Activated naive CD8-positive, alpha-beta T cell treated with anti-CD3 and anti-CD28 coated beads for 36 hours (primary cell): ENCODE measurements at regions not wholly inside any gene's neighbourhood (a gene's known extent, or its start where the extent isn't known, plus 50 kb on each side); places are given as distances from the start of the nearest gene placed in this dataset.

ENCODE experiments used
- DNase-seq: peaks from one replicate; pipeline ENCODE4 v3.0.0; 2021
- H3K27ac Mint-ChIP-seq: one replicate; pipeline ENCODE4 v1.8.0; 2022; ENCODE audit warnings: mild to moderate bottlenecking, moderate library complexity, mixed read lengths
- H3K27me3 Mint-ChIP-seq: one replicate; pipeline ENCODE4 v1.8.0; 2022; ENCODE audit warnings: mild to moderate bottlenecking, mixed read lengths
- H3K36me3 Mint-ChIP-seq: one replicate; pipeline ENCODE4 v1.8.0; 2021; ENCODE audit warnings: mild to moderate bottlenecking, mixed read lengths
- H3K4me1 Mint-ChIP-seq: one replicate; pipeline ENCODE4 v1.8.0; 2021; ENCODE audit warnings: mixed read lengths
- H3K4me3 Mint-ChIP-seq: one replicate; pipeline ENCODE4 v1.8.0; 2022; ENCODE audit warnings: mild to moderate bottlenecking, moderate library complexity, mixed read lengths
- H3K9me3 Mint-ChIP-seq: one replicate; pipeline ENCODE4 v1.8.0; 2022; ENCODE audit warnings: mixed read lengths

GRCh38 chr3:162073422-162073975, 576.9 kb downstream of the OTOL1 start:
- no peak for DNase-seq
- Mint-ChIP-seq H3K27ac (no peak overlapping the region), H3K4me3 (no peak overlapping the region), H3K9me3 (peaks cover 1% of the 10 kb centered on the region), H3K27me3 (no peaks in the 10 kb centered on the region), H3K36me3 (no peaks in the 10 kb centered on the region), H3K4me1 (no peaks in the 10 kb centered on the region)

GRCh38 chr3:162077108-162077507, 580.5 kb downstream of the OTOL1 start:
- H3K4me3 Mint-ChIP-seq: no peak overlapping the region
- no peaks in the 10 kb centered on the region for H3K36me3 Mint-ChIP-seq
- no peaks in the 10 kb centered on the region for H3K27me3 Mint-ChIP-seq
- no peak overlapping the region for H3K27ac Mint-ChIP-seq
- H3K4me1 Mint-ChIP-seq: no peaks in the 10 kb centered on the region
- H3K9me3 Mint-ChIP-seq: no peaks in the 10 kb centered on the region
- DNase-seq: no peak

GRCh38 chr3:162082516-162082915, 585.9 kb downstream of the OTOL1 start:
- no peak for DNase-seq
- Mint-ChIP-seq H3K9me3 (no peaks in the 10 kb centered on the region), H3K36me3 (no peaks in the 10 kb centered on the region), H3K4me3 (no peak overlapping the region), H3K27me3 (no peaks in the 10 kb centered on the region), H3K4me1 (no peaks in the 10 kb centered on the region), H3K27ac (no peak overlapping the region)

- Mint-ChIP-seq H3K27me3 (no peaks in the 10 kb centered on the region), H3K27ac (no peak overlapping the region), H3K36me3 (no peaks in the 10 kb centered on the region), H3K4me1 (no peaks in the 10 kb centered on the region), H3K4me3 (no peak overlapping the region), H3K9me3 (peaks cover 2% of the 10 kb centered on the region)
- no peak for DNase-seq
These were observed 590.8 kb downstream of the OTOL1 start for GRCh38 chr3:162087361-162087760.

- no peak overlapping the region for H3K4me3 Mint-ChIP-seq
- H3K9me3 Mint-ChIP-seq: peaks cover 3% of the 10 kb centered on the region
- H3K36me3 Mint-ChIP-seq: no peaks in the 10 kb centered on the region
- no peaks in the 10 kb centered on the region for H3K4me1 Mint-ChIP-seq
- H3K27me3 Mint-ChIP-seq: no peaks in the 10 kb centered on the region
- H3K27ac Mint-ChIP-seq: no peak overlapping the region
- DNase-seq: no peak
These were observed 596.1 kb downstream of the OTOL1 start for GRCh38 chr3:162092751-162093150.

- DNase-seq: no peak
- no peak overlapping the region for H3K27ac Mint-ChIP-seq
- H3K36me3 Mint-ChIP-seq: no peaks in the 10 kb centered on the region
- peaks cover 3% of the 10 kb centered on the region for H3K9me3 Mint-ChIP-seq
- no peak overlapping the region for H3K4me3 Mint-ChIP-seq
- no peaks in the 10 kb centered on the region for H3K4me1 Mint-ChIP-seq
- no peaks in the 10 kb centered on the region for H3K27me3 Mint-ChIP-seq
These were observed 597.7 kb downstream of the OTOL1 start for GRCh38 chr3:162094301-162094700.

- Mint-ChIP-seq H3K9me3 (peaks cover 3% of the 10 kb centered on the region), H3K4me1 (no peaks in the 10 kb centered on the region), H3K27ac (no peak overlapping the region), H3K27me3 (no peaks in the 10 kb centered on the region), H3K4me3 (no peak overlapping the region), H3K36me3 (no peaks in the 10 kb centered on the region)
- no peak for DNase-seq
These were observed 600.3 kb downstream of the OTOL1 start for GRCh38 chr3:162096874-162097273.

GRCh38 chr3:162103808-162104207, 607.2 kb downstream of the OTOL1 start:
- Mint-ChIP-seq H3K27me3 (no peaks in the 10 kb centered on the region), H3K4me1 (no peaks in the 10 kb centered on the region), H3K9me3 (peaks cover 2% of the 10 kb centered on the region), H3K4me3 (no peak overlapping the region), H3K27ac (no peak overlapping the region), H3K36me3 (no peaks in the 10 kb centered on the region)
- no peak for DNase-seq

- Mint-ChIP-seq H3K4me1 (no peaks in the 10 kb centered on the region), H3K27me3 (no peaks in the 10 kb centered on the region), H3K9me3 (no peaks in the 10 kb centered on the region), H3K36me3 (no peaks in the 10 kb centered on the region), H3K4me3 (no peak overlapping the region), H3K27ac (no peak overlapping the region)
- no peak for DNase-seq
These were observed 615.3 kb downstream of the OTOL1 start for GRCh38 chr3:162111861-162112260.

- Mint-ChIP-seq H3K4me1 (no peaks in the 10 kb centered on the region), H3K27me3 (no peaks in the 10 kb centered on the region), H3K36me3 (no peaks in the 10 kb centered on the region), H3K9me3 (no peaks in the 10 kb centered on the region), H3K4me3 (no peak overlapping the region), H3K27ac (no peak overlapping the region)
- DNase-seq: no peak
These were observed 616.1 kb downstream of the OTOL1 start for GRCh38 chr3:162112719-162113118.

- H3K27me3 Mint-ChIP-seq: no peaks in the 10 kb centered on the region
- no peaks in the 10 kb centered on the region for H3K4me1 Mint-ChIP-seq
- no peaks in the 10 kb centered on the region for H3K36me3 Mint-ChIP-seq
- no peak overlapping the region for H3K27ac Mint-ChIP-seq
- peaks cover 3% of the 10 kb centered on the region for H3K9me3 Mint-ChIP-seq
- no peak for DNase-seq
- H3K4me3 Mint-ChIP-seq: no peak overlapping the region
These were observed 621.4 kb downstream of the OTOL1 start for GRCh38 chr3:162117961-162118360.

GRCh38 chr3:162119651-162120050, 623.0 kb downstream of the OTOL1 start:
- DNase-seq: no peak
- Mint-ChIP-seq H3K27ac (no peak overlapping the region), H3K36me3 (no peaks in the 10 kb centered on the region), H3K4me1 (no peaks in the 10 kb centered on the region), H3K4me3 (no peak overlapping the region), H3K9me3 (peaks cover 3% of the 10 kb centered on the region), H3K27me3 (no peaks in the 10 kb centered on the region)

GRCh38 chr3:162122405-162122804, 625.8 kb downstream of the OTOL1 start:
- H3K9me3 Mint-ChIP-seq: peaks cover 3% of the 10 kb centered on the region
- no peak overlapping the region for H3K4me3 Mint-ChIP-seq
- no peaks in the 10 kb centered on the region for H3K36me3 Mint-ChIP-seq
- no peaks in the 10 kb centered on the region for H3K27me3 Mint-ChIP-seq
- DNase-seq: no peak
- H3K27ac Mint-ChIP-seq: no peak overlapping the region
- H3K4me1 Mint-ChIP-seq: no peaks in the 10 kb centered on the region

- H3K9me3 Mint-ChIP-seq: peaks cover 3% of the 10 kb centered on the region
- H3K27me3 Mint-ChIP-seq: no peaks in the 10 kb centered on the region
- no peak for DNase-seq
- H3K4me1 Mint-ChIP-seq: no peaks in the 10 kb centered on the region
- H3K27ac Mint-ChIP-seq: no peak overlapping the region
- no peak overlapping the region for H3K4me3 Mint-ChIP-seq
- no peaks in the 10 kb centered on the region for H3K36me3 Mint-ChIP-seq
These were observed 629.2 kb downstream of the OTOL1 start for GRCh38 chr3:162125790-162126189.

GRCh38 chr3:162130582-162130981, 634.0 kb downstream of the OTOL1 start:
- H3K36me3 Mint-ChIP-seq: no peaks in the 10 kb centered on the region
- no peaks in the 10 kb centered on the region for H3K9me3 Mint-ChIP-seq
- H3K4me3 Mint-ChIP-seq: no peak overlapping the region
- peaks cover 5% of the 10 kb centered on the region for H3K4me1 Mint-ChIP-seq
- no peak for DNase-seq
- H3K27ac Mint-ChIP-seq: no peak overlapping the region
- H3K27me3 Mint-ChIP-seq: no peaks in the 10 kb centered on the region

GRCh38 chr3:162132981-162133380, 636.4 kb downstream of the OTOL1 start:
- H3K4me3 Mint-ChIP-seq: no peak overlapping the region
- DNase-seq: no peak
- peaks cover 5% of the 10 kb centered on the region for H3K4me1 Mint-ChIP-seq
- H3K9me3 Mint-ChIP-seq: no peaks in the 10 kb centered on the region
- no peaks in the 10 kb centered on the region for H3K36me3 Mint-ChIP-seq
- H3K27ac Mint-ChIP-seq: no peak overlapping the region
- no peaks in the 10 kb centered on the region for H3K27me3 Mint-ChIP-seq

GRCh38 chr3:162134571-162134970, 638.0 kb downstream of the OTOL1 start:
- no peak for DNase-seq
- Mint-ChIP-seq H3K9me3 (no peaks in the 10 kb centered on the region), H3K27me3 (no peaks in the 10 kb centered on the region), H3K36me3 (no peaks in the 10 kb centered on the region), H3K27ac (no peak overlapping the region), H3K4me1 (peaks cover 5% of the 10 kb centered on the region), H3K4me3 (no peak overlapping the region)
